Amniotic stem cell (primary cell): ENCODE measurements at regions not wholly inside any gene's neighbourhood (a gene's known extent, or its start where the extent isn't known, plus 50 kb on each side); places are given as distances from the start of the nearest gene placed in this dataset.

Source experiments
- DNase-seq: peaks from one replicate; lab custom pipeline; 2025; lab: John Stamatoyannopoulos, UW

DNA sequence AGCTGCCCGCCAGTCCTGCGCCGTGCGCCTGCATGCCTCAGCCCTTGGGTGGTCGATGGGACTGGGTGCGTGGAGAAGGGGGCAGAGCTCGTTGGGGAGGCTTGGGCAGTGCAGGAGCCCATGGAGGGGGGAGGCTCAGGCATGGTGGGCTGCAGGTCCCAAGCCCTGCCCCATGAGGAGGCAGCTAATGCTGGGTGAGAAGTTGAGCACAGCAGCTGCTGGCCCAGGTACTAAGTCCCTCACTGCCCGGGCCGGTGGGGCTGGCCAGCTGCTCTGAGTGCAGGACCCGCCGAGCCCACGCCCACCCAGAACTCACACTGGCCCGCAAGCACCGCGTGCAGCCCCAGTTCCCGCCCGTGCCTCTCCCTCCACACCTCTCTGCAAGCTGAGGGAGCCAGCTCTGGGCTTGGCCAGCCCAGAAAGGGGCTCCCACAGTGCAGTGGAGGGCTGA, 764.3 kb upstream of the TYRP1 start:
- no peak for DNase-seq

DNA sequence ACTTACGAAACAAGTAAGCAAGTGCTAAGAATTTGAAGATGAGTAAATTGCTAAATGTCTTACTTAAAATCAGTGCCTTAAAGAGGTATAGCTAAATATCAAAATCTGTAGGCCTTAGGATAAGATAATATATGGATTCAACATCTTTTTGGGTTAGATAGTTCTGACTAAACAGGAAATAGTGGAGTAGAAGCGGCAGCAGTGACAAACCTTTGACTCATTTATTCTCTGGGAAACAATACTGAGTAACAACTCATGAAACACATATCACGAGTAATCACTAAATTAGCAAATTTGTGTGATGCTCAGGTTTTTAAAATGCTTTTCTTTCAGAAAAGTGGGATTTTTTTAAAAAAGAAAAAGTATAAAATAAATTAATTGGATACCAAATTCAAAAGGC, 762.1 kb upstream of the TYRP1 start:
- no peak for DNase-seq

GRCh38 chr9:11931751-11932150, 761.4 kb upstream of the TYRP1 start:
- DNase-seq = no peak

- no peak for DNase-seq
Measured at GRCh38 chr9:11933926-11934325, 759.3 kb upstream of the TYRP1 start.

DNA sequence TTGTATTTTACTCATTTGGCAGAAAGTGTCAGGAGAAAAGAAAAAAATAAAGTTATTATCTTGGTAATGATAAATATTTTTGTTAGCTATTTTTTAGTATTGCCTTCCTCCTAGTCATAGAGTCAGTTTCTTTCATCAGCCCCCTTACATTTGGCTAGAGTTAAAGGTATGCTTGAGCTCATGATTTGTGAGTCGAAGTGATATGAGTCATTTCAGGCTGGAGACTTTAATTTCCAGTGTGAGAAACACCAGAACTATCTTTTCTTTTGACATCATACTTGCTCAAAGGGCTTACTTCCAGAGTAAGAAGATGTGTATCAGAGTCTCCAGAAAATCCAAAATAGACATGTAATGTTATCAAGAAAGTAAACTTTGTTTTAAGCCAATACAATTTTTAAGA, 746.7 kb upstream of the TYRP1 start:
- no peak for DNase-seq

- no peak for DNase-seq
Measured at GRCh38 chr9:11962327-11962726, 730.9 kb upstream of the TYRP1 start.

GRCh38 chr9:11966786-11967185, 726.4 kb upstream of the TYRP1 start:
- DNase-seq = no peak

GRCh38 chr9:11968631-11969030, 724.6 kb upstream of the TYRP1 start:
- DNase-seq = no peak

GRCh38 chr9:11973011-11973410, 720.2 kb upstream of the TYRP1 start:
- no peak for DNase-seq

DNA sequence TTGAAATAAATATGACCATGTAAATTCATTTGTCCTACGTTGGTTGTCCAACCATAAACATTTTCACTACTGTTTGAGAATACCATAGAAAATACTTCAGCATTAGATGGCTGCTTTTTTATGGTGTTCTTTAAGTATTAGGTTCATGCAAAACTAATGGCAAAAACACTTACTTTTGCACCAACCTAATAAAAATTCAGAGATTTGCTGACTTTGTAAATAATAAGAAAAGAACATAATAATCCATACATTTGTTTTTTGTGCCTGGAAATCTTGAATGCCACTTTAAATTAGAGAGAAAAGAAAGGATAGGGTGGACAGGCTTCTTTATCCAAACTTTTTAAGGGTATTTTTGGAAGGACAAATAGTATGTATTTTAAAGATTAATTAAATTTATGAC, 719.7 kb upstream of the TYRP1 start:
- DNase-seq = no peak

GRCh38 chr9:11992866-11993265, 700.3 kb upstream of the TYRP1 start:
- no peak for DNase-seq

- no peak for DNase-seq
Measured at GRCh38 chr9:12014488-12014887, 678.7 kb upstream of the TYRP1 start.

DNA sequence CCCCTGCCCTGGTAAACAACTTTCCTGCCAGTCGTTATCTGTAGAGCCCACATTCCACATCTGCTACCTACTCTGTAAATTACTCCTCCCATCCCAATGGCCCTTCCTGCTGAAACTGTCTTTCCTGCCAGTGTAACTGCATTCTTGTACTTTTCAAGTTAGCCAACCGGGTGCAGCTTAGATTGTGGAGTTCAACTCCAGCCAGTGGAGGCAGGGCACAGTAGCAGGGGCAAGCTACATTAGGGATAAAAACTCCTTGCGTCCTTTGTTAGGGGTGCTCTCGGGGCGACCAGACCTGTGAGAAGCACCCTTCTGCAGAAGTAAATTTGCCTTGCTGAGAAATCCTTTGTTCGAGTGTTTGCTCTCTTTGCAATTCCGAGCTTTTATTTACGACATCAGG, 639.0 kb upstream of the TYRP1 start:
- DNase-seq = no peak

DNA sequence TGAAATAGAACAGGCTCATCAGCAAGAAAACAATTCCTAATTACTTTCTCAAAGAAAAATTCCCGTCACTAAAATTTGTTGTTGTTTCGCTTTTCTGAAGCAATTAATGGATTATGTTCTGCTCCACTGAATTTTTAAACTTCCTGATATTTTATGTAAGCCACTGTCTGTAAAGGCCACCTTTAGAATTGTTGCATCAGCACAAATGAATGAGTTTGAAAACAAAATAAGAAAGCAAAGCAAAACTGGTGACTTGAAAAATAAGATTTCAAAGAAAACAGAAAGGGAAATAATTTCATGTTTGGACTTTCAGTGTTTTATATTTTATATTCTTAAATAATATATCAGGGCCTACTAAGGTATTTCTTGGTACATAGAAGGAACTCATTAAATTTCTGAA, 636.3 kb upstream of the TYRP1 start:
- no peak for DNase-seq

DNA sequence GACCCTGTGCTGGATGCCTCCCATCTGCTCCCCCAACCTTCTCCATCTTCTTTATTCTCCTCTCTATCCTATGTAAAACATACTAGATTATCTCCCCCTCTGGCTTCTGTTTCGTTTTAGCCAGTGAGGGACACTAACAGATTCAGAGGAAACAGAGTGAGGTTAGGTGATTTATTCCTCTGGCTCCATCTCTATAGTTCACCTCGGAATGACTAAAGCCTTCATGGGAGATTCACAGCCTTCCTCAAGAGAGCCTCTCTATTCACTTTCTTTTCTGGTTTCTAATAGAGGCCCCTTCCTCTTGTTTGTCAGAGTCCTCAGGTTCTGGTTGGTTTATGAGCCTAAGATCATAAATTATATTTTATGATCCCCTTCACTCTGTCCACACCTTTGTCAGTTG, 633.1 kb upstream of the TYRP1 start:
- DNase-seq = no peak

GRCh38 chr9:12060811-12061210, 632.4 kb upstream of the TYRP1 start:
- no peak for DNase-seq

GRCh38 chr9:12065050-12065449, 628.1 kb upstream of the TYRP1 start:
- DNase-seq = no peak

- DNase-seq = no peak
Measured at GRCh38 chr9:12065686-12066085, 627.5 kb upstream of the TYRP1 start.

DNA sequence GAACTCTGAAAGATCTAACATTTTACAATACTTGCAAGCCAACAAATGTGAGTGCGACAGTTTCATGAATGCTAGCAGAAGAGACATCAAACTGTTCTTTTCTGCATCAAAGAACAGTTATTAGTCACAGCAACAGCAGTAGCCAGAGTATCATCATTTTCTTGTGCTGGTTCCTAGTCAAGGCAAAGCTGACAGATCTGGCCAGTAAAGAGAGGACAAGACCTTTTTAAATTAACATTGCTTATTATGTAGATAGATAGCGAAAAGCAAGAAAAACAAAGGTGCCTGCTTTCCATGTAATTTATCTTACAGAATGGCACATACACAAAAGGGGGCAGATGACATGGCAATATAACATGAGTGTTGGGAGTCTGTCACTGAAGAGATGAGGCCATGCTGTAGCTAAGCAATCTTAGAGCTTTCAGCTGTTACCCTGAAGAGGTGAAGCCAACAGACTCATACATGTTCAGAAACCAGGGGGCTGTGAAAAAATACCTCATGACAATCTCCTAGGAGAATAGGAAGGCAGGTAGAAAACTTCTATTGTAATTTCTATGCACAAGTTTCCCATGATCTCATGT, 626.6 kb upstream of the TYRP1 start:
- no peak for DNase-seq

GRCh38 chr9:12069366-12069765, 623.8 kb upstream of the TYRP1 start:
- DNase-seq = no peak

GRCh38 chr9:12085399-12085798, 607.8 kb upstream of the TYRP1 start:
- DNase-seq = no peak

- no peak for DNase-seq
Measured at GRCh38 chr9:12091865-12092527, 601.2 kb upstream of the TYRP1 start.

GRCh38 chr9:12094046-12094445, 599.1 kb upstream of the TYRP1 start:
- no peak for DNase-seq

- DNase-seq = no peak
Measured at GRCh38 chr9:12095931-12096330, 597.3 kb upstream of the TYRP1 start.
